Activated naive CD8-positive, alpha-beta T cell treated with anti-CD3 and anti-CD28 coated beads, Interleukin-2, amount 50 U/mL, for 24 hours (primary cell): ENCODE measurements at regions not wholly inside any gene's neighbourhood (a gene's known extent, or its start where the extent isn't known, plus 50 kb on each side); places are given as distances from the start of the nearest gene placed in this dataset.
"Not testable (repeated sequence)": the region's sequence is repeated elsewhere in the genome, so short reads cannot be mapped to it uniquely, and the experiment has no call there.

Experiments used
- ATAC-seq: fragments of 150-1000 bp; cut with Tn5 transposase; one replicate; pipeline ENCODE4 v1.10.0; 2021
- DNase-seq: peaks from one replicate; pipeline ENCODE4 v3.0.0; 2021
- H3K27ac Mint-ChIP-seq: one replicate; pipeline ENCODE4 v1.8.0; 2021; ENCODE audit warnings: mild to moderate bottlenecking, mixed read lengths
- H3K27me3 Mint-ChIP-seq: one replicate; pipeline ENCODE4 v1.8.0; 2021; ENCODE audit warnings: mixed read lengths
- H3K36me3 Mint-ChIP-seq: one replicate; pipeline ENCODE4 v1.8.0; 2021; ENCODE audit warnings: low read depth, mixed read lengths
- H3K4me1 Mint-ChIP-seq: one replicate; pipeline ENCODE4 v1.8.0; 2021; ENCODE audit warnings: mixed read lengths
- H3K4me3 Mint-ChIP-seq: one replicate; pipeline ENCODE4 v1.8.0; 2021; ENCODE audit warnings: mild to moderate bottlenecking, moderate library complexity, mixed read lengths
- H3K9me3 Mint-ChIP-seq: one replicate; pipeline ENCODE4 v1.8.0; 2021; ENCODE audit warnings: mixed read lengths

DNA sequence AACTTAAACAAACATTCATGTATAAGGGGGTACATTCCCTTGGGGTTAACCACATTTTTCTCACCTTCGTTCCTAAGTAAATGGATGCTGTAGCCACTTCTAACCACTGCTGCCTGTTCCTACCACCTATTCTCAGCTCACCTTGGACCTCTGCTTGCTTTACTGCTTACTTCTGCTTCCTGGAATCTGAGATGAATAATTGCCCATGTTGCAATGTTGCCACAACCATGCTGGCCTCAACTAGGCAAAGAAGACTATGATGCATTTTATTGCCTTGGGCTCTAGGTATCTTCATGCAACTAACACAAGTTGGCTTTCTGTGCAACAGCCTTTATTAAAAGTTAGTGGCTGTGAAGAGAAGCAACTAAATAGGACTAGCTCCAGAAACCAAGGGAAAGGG is 106.3 kb upstream of the TCF4 start:
- no peak overlapping the region for H3K4me3 Mint-ChIP-seq

DNA sequence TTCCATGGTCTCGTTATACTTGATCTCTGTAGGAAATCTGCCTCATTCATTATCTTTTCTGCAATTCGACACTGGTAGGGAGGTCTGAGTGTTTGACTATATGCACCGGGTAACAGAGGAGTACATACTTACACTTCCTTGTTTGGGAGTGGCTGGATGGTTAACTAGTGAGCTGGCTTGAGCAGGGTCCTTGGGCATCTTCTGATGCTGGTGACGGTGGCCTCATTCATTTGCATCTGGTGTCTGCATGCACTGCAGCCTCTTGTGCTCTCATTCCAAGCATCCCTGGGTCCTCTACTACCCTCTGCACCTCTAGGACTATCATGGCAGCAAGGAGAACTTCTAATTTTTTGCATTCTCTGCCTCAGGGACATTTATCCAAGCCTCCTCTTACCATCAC is 100.0 kb upstream of the TCF4 start:
- no peaks in the 10 kb centered on the region for H3K4me1 Mint-ChIP-seq
- H3K27ac Mint-ChIP-seq = no peak overlapping the region
- DNase-seq (no peak), ATAC-seq (no peak)
- no peak overlapping the region for H3K4me3 Mint-ChIP-seq
- no peaks in the 10 kb centered on the region for H3K27me3 Mint-ChIP-seq
- peaks cover 2% of the 10 kb centered on the region for H3K9me3 Mint-ChIP-seq
- no peaks in the 10 kb centered on the region for H3K36me3 Mint-ChIP-seq

More for the DNA sequence above, 106.3 kb upstream of the TCF4 start:
- no peaks in the 10 kb centered on the region for H3K27me3 Mint-ChIP-seq
- DNase-seq (no peak), ATAC-seq (no peak)
- H3K4me1 Mint-ChIP-seq = no peaks in the 10 kb centered on the region
- peaks cover 4% of the 10 kb centered on the region for H3K9me3 Mint-ChIP-seq
- no peak overlapping the region for H3K27ac Mint-ChIP-seq
- H3K36me3 Mint-ChIP-seq = no peaks in the 10 kb centered on the region

DNA sequence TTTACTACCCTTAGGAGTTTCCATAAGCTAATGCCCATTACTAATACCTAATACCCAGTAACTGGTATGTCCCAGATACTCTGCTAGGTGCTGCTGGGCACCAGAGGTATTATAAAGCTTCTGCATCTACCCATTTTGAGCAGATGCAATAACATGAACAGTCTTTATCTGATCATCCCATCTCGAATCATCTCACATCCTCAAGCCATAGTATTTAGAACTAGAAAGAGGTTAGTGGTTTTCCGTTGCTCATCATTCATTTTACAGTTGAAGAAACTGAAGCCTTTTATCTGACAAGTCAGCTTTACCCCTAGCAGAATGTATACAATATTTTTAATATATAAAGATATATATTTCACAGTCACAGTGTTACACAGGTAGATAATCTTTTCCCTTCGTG is 99.1 kb upstream of the TCF4 start:
- Mint-ChIP-seq H3K36me3 (no peaks in the 10 kb centered on the region), H3K4me1 (no peaks in the 10 kb centered on the region), H3K27ac (no peak overlapping the region), H3K27me3 (no peaks in the 10 kb centered on the region), H3K4me3 (no peak overlapping the region), H3K9me3 (no peaks in the 10 kb centered on the region)
- DNase-seq = no peak
- no peak for ATAC-seq

DNA sequence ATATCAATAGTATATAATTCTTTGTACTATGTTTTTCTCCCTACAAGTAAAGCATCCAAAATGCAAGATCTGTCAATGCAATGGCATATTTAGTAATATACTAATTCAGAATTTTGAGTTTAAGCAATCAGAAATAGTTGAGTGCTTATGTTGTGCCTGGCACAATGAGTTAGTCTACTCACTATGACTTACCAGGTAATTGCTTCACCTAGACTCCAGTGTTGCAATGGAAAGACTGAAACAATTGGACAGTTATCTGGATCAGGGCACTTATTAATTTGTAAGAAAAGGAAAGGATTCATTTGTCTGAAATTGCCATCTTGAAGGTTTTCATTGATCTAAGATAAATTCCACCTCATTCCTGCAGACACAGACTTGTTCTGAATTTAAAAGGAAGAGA is 97.6 kb upstream of the TCF4 start:
- ATAC-seq (no peak), DNase-seq (no peak)
- no peak overlapping the region for H3K27ac Mint-ChIP-seq
- no peaks in the 10 kb centered on the region for H3K27me3 Mint-ChIP-seq
- no peaks in the 10 kb centered on the region for H3K36me3 Mint-ChIP-seq
- no peaks in the 10 kb centered on the region for H3K4me1 Mint-ChIP-seq
- no peaks in the 10 kb centered on the region for H3K9me3 Mint-ChIP-seq
- H3K4me3 Mint-ChIP-seq = no peak overlapping the region

DNA sequence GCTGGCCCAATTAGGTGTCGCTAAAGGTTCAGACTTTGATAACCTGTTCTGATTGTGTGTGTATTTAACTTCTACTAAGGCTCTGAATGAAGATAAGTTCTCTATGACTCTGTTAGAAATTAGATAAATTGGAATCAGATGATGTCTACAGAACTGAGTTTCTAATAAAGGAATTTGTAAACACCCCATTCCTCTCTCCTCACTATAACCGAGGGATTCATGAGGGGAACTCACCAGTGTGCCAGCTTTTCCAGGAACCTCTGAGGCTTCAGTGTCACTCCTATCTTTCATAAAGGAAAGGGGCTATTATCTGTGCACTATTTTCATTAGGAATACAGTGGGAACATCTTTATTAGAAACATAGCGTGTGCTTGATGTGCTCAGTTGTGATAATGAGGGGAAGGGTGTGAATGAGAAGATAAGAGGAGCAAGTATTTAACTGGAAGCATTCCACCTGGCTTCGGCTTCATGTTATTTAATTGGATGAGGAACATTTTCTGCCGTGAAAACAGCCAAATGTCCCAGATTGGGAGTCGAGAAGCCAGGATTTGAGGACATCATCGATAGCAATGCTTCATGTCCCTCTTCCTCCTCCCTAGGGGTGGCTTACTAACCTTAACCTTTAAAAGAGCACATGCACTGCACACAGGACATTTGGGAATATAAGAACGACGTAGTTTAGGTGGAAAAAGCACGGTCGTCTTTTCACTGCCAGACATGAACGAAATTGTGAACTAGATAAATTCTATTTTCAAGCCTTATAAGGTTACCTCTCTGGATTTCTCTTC is 84.8 kb upstream of the TCF4 start:
- Mint-ChIP-seq H3K4me3 (no peak overlapping the region), H3K9me3 (peaks cover 6% of the 10 kb centered on the region), H3K27ac (no peak overlapping the region), H3K27me3 (no peaks in the 10 kb centered on the region), H3K36me3 (no peaks in the 10 kb centered on the region), H3K4me1 (no peaks in the 10 kb centered on the region)
- ATAC-seq (no peak), DNase-seq (no peak)

DNA sequence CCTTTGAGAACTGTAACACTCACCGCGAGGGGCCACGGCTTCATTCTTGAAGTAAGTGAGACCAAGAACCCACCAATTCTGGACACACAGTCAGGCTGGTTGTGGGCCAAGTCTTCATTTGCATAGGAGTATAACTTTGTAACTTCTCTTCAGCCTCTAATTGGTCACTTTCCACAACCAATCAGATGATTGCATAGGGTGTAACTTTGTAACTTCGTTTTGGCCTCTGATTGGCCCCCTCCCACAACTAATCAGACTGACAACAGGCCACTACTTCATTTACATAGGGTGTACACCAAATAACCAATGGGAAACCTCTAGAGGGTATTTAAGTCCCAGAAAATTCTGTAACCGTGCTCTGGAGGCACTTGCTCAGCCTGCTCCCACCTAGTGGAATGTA is 77.5 kb upstream of the TCF4 start:
- H3K36me3 Mint-ChIP-seq = no peaks in the 10 kb centered on the region
- no peak for ATAC-seq
- no peak overlapping the region for H3K4me3 Mint-ChIP-seq
- H3K4me1 Mint-ChIP-seq = no peaks in the 10 kb centered on the region
- no peaks in the 10 kb centered on the region for H3K9me3 Mint-ChIP-seq
- H3K27ac Mint-ChIP-seq = no peak overlapping the region
- H3K27me3 Mint-ChIP-seq = no peaks in the 10 kb centered on the region
- no peak for DNase-seq

DNA sequence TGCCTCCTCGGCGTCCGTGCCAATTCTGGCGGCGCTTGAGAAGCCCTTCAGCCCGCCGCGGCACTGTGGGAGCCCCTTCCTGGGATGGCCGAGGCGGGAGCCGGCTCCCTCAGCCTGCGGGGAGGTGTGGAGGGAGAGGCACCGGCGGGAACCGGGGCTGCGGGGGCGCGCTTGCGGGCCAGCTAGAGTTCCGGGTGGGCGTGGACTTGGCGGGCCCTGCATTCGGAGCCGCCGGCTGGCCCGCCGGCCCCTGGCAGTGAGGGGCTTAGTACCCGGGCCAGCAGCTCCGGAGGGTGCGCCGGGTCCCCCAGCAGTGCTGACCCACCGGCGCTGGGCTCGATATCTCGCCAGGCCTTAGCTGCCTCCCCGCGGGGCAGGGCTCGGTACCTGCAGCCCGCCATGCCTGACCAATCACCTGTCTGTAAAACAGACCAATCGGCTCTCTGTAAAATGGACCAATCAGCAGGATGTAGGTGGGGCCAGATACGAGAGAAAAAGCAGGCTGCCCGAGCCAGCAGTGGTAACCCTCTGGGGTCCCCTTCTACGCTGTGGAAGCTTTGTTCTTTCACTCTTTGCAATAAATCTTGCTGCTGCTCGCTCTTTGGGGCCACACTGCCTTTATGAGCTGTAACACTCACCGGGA is 76.9 kb upstream of the TCF4 start:
- not testable (repeated sequence) for H3K27ac Mint-ChIP-seq, H3K27me3 Mint-ChIP-seq, ATAC-seq, H3K36me3 Mint-ChIP-seq, H3K9me3 Mint-ChIP-seq, H3K4me1 Mint-ChIP-seq, H3K4me3 Mint-ChIP-seq, DNase-seq

DNA sequence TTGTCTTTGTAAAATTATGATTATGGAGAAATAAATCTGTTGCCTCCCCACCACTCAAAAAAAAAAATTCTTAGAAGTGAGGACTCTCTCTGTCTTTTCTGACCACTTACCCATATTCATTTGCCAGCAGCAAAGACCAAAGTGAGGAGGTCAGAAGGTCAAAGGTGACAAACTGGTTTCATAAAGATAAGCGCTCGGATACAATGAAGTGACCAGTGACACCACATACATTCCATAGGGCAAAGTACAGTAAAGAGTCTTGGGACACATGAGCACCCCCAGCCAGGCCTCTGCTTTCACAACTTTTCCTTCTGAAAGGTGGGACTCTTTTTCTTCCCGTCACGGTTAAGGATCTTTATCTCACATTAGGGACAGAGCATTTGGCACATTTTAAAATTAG is 75.9 kb upstream of the TCF4 start:
- H3K9me3 Mint-ChIP-seq = no peaks in the 10 kb centered on the region

DNA sequence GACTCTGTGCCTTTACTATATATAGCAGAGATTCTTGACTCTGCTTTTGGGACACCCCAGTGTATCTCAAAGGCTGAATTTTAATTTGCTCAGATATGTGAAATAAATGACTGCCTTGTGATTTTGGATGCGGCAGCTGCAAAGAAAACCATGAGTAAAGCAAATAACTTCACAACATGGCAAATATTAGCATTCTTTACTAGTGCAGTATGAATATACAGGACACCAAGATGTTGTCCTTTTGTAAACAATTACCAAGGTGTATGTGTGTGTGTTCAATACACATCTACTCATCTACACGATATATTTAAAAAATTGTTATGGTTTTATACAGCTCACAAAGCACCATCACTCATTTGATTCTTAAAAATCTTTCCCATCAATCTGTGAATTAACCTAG is 70.6 kb upstream of the TCF4 start:
- H3K9me3 Mint-ChIP-seq = no peaks in the 10 kb centered on the region
- no peaks in the 10 kb centered on the region for H3K4me1 Mint-ChIP-seq
- H3K4me3 Mint-ChIP-seq = no peak overlapping the region
- ATAC-seq = no peak
- H3K27me3 Mint-ChIP-seq = no peaks in the 10 kb centered on the region
- no peak for DNase-seq
- no peaks in the 10 kb centered on the region for H3K36me3 Mint-ChIP-seq
- H3K27ac Mint-ChIP-seq = no peak overlapping the region

More for the DNA sequence above, 75.9 kb upstream of the TCF4 start:
- H3K36me3 Mint-ChIP-seq = no peaks in the 10 kb centered on the region
- no peak overlapping the region for H3K27ac Mint-ChIP-seq
- no peaks in the 10 kb centered on the region for H3K4me1 Mint-ChIP-seq
- no peak overlapping the region for H3K4me3 Mint-ChIP-seq
- DNase-seq (no peak), ATAC-seq (no peak)
- H3K27me3 Mint-ChIP-seq = no peaks in the 10 kb centered on the region

DNA sequence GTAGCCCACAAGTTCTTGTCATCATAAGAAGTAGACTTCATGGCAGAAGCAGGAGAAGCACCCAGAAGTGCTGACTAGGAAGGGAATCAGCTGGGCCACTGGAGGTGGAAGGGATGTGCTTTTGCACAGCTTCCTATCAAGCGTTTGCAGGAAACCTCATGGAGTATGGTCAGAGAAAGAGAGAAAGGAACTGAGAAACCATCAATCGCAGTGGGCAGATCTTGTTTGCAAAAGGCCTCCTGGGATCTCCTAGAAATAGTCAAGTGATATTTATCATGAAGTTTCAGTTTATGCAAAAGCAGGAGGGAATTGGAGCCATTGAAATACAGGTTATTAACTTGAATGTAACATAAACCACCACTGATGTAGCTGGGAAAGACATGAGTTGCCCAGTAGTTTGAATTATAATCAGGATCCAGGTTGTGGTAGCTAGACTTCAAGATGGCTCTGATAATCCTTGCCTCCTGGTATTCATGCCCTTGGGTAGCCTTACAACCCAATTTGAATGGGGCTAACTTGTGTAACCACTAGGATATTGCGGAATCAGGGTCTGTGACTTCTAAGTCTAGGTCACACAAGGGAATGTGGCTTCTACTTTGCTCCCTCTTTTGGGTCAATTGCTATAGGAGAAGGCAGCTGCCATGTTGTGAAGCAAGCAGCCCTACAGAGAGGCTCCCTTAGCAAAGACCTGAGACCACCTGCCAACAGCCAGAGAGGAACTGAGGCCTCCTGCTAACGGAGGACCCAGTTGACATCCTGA is 69.8 kb upstream of the TCF4 start:
- ATAC-seq (no peak), DNase-seq (no peak)
- no peak overlapping the region for H3K4me3 Mint-ChIP-seq
- H3K27ac Mint-ChIP-seq = no peak overlapping the region
- H3K36me3 Mint-ChIP-seq = no peaks in the 10 kb centered on the region
- H3K9me3 Mint-ChIP-seq = no peaks in the 10 kb centered on the region
- no peaks in the 10 kb centered on the region for H3K4me1 Mint-ChIP-seq
- no peaks in the 10 kb centered on the region for H3K27me3 Mint-ChIP-seq

DNA sequence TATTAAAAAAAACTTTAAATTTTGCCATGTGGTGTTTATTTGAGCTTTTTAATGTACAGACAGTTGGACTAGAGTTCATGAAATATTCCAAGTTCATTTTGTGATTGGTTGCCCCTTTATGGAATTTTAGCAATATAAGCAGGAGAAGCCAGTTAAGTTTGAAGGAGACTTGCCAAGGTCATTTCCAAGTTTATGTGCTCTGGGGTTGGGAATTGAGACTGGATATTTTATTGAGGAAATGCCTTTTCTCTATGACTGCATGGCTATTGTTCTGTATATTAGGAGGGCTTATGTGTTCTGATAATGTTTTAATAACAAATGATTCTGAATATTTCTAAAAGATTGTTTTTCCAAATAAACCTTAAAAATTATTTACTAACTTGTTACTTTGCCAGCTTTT is 67.0 kb upstream of the TCF4 start:
- Mint-ChIP-seq H3K4me3 (no peak overlapping the region), H3K27ac (no peak overlapping the region), H3K4me1 (no peaks in the 10 kb centered on the region), H3K27me3 (no peaks in the 10 kb centered on the region), H3K9me3 (no peaks in the 10 kb centered on the region), H3K36me3 (no peaks in the 10 kb centered on the region)
- no peak for ATAC-seq
- DNase-seq = no peak

DNA sequence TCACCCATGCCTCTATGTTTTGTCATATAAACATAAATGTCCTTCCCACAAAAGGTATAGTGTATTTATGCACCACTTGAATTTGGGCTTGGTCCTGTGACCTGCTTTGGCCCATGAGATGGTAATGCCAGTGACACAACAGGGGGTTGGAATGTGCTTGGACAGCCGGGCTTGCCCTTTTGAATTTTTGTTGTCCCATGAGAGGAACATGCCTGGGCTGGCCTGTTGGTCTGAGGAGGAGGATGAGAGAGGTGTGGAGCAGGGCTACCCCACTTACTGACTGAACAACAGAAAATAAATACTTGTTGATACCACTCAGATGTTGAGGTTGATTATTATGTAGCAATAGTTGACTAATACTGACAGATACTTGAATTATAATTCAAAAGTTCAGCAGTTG is 63.2 kb upstream of the TCF4 start:
- H3K4me3 Mint-ChIP-seq = no peak overlapping the region
- H3K9me3 Mint-ChIP-seq = peaks cover 4% of the 10 kb centered on the region
- ATAC-seq (no peak), DNase-seq (no peak)
- H3K27ac Mint-ChIP-seq = no peak overlapping the region
- no peaks in the 10 kb centered on the region for H3K36me3 Mint-ChIP-seq
- H3K27me3 Mint-ChIP-seq = no peaks in the 10 kb centered on the region
- no peaks in the 10 kb centered on the region for H3K4me1 Mint-ChIP-seq

DNA sequence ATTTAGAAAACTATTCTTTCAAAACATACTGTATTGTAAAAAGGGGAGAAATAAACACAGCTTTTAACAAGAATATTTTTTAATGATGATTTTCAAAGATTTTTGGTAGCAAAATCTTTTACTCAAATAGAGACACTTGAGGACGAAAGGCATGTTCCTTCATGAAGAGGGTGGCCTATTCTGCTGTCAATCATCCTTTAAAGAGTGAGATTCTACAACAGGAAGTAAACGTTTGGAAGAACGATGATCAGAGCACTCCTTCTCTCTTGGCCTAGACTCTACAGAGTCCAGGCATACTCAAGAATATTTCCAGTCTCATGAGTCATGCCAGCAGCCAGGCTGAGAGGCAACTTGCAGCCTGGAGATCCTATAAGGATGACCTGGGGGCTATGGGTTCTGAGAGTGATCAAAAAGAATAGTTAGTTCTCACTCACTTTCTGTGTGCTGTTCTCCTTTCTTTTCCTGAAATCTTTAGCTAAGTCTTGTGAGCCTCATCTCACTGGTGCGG is 62.4 kb upstream of the TCF4 start:
- ATAC-seq (no peak), DNase-seq (no peak)
- Mint-ChIP-seq H3K4me3 (no peak overlapping the region), H3K27ac (no peak overlapping the region), H3K4me1 (no peaks in the 10 kb centered on the region), H3K9me3 (peaks cover 4% of the 10 kb centered on the region), H3K27me3 (no peaks in the 10 kb centered on the region), H3K36me3 (no peaks in the 10 kb centered on the region)

DNA sequence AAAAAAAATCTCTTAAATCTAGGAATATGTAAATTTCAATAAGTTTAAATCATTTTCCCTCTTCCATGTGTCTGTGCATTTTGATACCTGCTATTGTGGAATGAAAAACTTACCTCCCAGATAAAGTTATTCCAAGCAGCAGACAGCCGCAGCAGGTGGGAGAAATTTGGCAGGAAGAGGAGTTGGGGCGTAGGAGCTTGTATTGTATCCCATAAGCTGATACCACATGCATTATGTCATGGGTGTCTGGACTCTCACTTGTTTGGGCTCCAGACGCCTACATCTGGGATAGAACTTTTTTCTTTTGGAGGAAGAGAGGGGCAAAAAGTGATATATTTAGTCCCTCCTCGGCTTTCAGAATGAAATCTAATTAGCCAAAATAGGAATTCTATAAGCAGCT is 59.3 kb upstream of the TCF4 start:
- Mint-ChIP-seq H3K9me3 (peaks cover 4% of the 10 kb centered on the region), H3K36me3 (no peaks in the 10 kb centered on the region), H3K4me1 (no peaks in the 10 kb centered on the region), H3K27me3 (no peaks in the 10 kb centered on the region), H3K27ac (no peak overlapping the region), H3K4me3 (no peak overlapping the region)
- DNase-seq = no peak
- ATAC-seq = no peak

DNA sequence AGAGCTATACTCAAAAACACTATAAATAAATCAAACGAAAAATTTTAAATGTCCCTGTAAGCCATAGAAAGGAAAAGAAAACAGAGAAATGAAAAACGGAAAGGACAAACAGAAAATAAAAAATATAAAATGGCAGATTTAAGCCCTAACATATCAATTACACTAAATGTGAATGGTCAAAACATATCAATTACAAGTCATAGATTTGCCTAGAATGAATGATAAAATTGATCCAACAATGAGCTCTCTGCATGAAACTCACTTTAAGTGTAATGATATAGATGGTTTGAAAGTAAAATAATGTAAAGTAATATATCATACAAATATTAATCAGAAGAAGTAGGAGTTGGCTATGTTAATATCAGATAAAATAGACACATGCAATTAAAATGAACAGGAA is 54.2 kb upstream of the TCF4 start:
- Mint-ChIP-seq H3K27ac (no peak overlapping the region), H3K4me1 (no peaks in the 10 kb centered on the region), H3K36me3 (no peaks in the 10 kb centered on the region), H3K9me3 (peaks cover 19% of the 10 kb centered on the region), H3K27me3 (no peaks in the 10 kb centered on the region), H3K4me3 (no peak overlapping the region)
- ATAC-seq (no peak), DNase-seq (no peak)
